ENCODE measurements at regions not wholly inside any gene's neighbourhood (a gene's known extent, or its start where the extent isn't known, plus 50 kb on each side); places are given as distances from the start of the nearest gene placed in this dataset.
A peak's percentile ranks its signal among the peaks of the same experiment; 100 is the strongest.

- DNase-seq = no peak
Observed at GRCh38 chr1:182147951-182148350, 86.4 kb upstream of the ZNF648 start.

- DNase-seq = no peak
Observed at GRCh38 chr1:182147136-182147820, 85.8 kb upstream of the ZNF648 start.

- no peak for DNase-seq
Observed at GRCh38 chr1:182146286-182146685, 84.8 kb upstream of the ZNF648 start.

GRCh38 chr1:182145441-182145840, 83.9 kb upstream of the ZNF648 start:
- no peak for DNase-seq

- no peak for DNase-seq
Observed at GRCh38 chr1:182144646-182145030, 83.1 kb upstream of the ZNF648 start.

GRCh38 chr1:182143825-182144645, 82.5 kb upstream of the ZNF648 start:
- peak; percentile 77 for DNase-seq

GRCh38 chr1:182143154-182143657, 81.7 kb upstream of the ZNF648 start:
- peak; percentile 89 for DNase-seq

GRCh38 chr1:182142621-182143020, 81.1 kb upstream of the ZNF648 start:
- DNase-seq = no peak

GRCh38 chr1:182141040-182141439, 79.5 kb upstream of the ZNF648 start:
- DNase-seq = no peak

- no peak for DNase-seq
Observed at GRCh38 chr1:182139496-182139895, 78.0 kb upstream of the ZNF648 start.

- no peak for DNase-seq
Observed at GRCh38 chr1:182137546-182137945, 76.0 kb upstream of the ZNF648 start.

- no peak for DNase-seq
Observed at GRCh38 chr1:182135946-182136345, 74.4 kb upstream of the ZNF648 start.

GRCh38 chr1:182134257-182134656, 72.7 kb upstream of the ZNF648 start:
- no peak for DNase-seq

- DNase-seq = no peak
Observed at GRCh38 chr1:182133181-182133580, 71.7 kb upstream of the ZNF648 start.

GRCh38 chr1:182129398-182129797, 67.9 kb upstream of the ZNF648 start:
- DNase-seq = no peak

GRCh38 chr1:182128502-182128901, 67.0 kb upstream of the ZNF648 start:
- no peak for DNase-seq

GRCh38 chr1:182127656-182128055, 66.1 kb upstream of the ZNF648 start:
- DNase-seq = no peak

- no peak for DNase-seq
Observed at GRCh38 chr1:182126272-182126800, 64.8 kb upstream of the ZNF648 start.

GRCh38 chr1:182122913-182123260, 61.4 kb upstream of the ZNF648 start:
- no peak for DNase-seq

GRCh38 chr1:182122256-182122912, 60.9 kb upstream of the ZNF648 start:
- no peak for DNase-seq

- no peak for DNase-seq
Observed at GRCh38 chr1:182121787-182122186, 60.3 kb upstream of the ZNF648 start.

- peak; percentile 72 for DNase-seq
Observed at GRCh38 chr1:182120411-182121258, 59.1 kb upstream of the ZNF648 start.

- DNase-seq = no peak
Observed at GRCh38 chr1:182119631-182120030, 58.1 kb upstream of the ZNF648 start.
